ENCODE measurements at regions not wholly inside any gene's neighbourhood (a gene's known extent, or its start where the extent isn't known, plus 50 kb on each side); places are given as distances from the start of the nearest gene placed in this dataset.

DNA sequence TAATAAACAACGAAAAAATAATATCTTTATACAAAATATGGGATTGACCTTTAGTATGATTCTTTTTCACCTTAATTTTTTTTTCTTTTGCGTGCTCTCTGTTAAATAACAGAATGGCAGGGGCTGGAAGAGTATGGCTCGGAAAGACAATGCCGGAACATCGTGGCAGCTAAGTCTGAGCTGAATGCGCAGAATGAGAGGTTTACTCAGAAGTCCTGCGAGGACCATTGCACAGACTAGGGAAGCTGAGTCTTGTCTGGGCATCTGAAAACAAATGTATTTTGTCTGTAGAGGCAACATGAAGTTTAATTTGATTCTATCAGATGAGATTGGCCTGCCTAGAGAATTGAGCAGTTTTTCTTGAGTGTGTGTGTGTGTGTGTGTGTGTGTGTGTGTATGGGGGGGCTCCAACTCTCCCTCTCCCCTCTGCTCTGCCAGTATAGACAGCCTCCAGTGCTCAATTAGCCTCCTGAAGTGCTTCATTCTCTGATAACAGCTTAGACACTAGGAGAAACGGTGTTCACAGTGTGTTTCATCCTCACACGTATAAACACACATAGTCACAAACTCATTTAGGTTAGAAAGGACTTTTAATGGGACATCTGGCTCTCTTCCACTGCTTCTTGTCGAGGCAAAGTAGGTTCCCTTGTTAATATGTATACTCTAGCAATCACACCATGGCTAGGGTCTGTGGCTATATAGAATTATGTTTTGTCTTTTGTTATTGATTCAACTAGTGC lies 244.3 kb upstream of the SORL1-AS1 start:
- ATAC-seq = no peak
- intact Hi-C loops (cut with micrococcal nuclease; ENCODE audit: unreplicated experiment) = no loop called here

More for the DNA sequence above, 244.3 kb upstream of the SORL1-AS1 start:
- FAIRE-seq (no peak), DNase-seq (ENCODE audit: low spot score) (no peak)
- POLR2A ChIA-PET = no interaction called here
- H3K27me3 ChIP-seq (ENCODE audit: control insufficient read depth in 1 of 2, insufficient read depth in 2 of 2, low read length in 2 of 2) = peaks cover 0 to 11% of the 10 kb centered on the region in 2 experiments; a peak in 1 of 5 replicates
- in situ Hi-C loops (cut with HindIII; ENCODE audit: extremely low pct_ligation_motif_present, low pct_unique_long_range_greater_than_20kb) = no loop called here
- WGBS (ENCODE audit: low lambda C conversion rate) = 63% methylated on average over 10 of the region's 10 CpGs
- H3K4me1 ChIP-seq (ENCODE audit: insufficient read depth, low read length) = peaks cover 8% of the 10 kb centered on the region
- BruUV-seq (replicated peaks) = no TSS peak
- H3K27ac ChIP-seq (ENCODE audit: extremely low read length, insufficient read depth, low read length) = no peak overlapping the region
- CTCF ChIA-PET (ENCODE audit: low intra/inter-chr PET ratio, low total read pairs) = no interaction called here
- no peak overlapping the region for H2AFZ ChIP-seq (ENCODE audit: low read length)
- no peaks in the 10 kb centered on the region for H4K20me1 ChIP-seq (ENCODE audit: insufficient read depth, low read length)
- no peak overlapping the region for H3K4me3 ChIP-seq (replicated peaks in 1 of 3; ENCODE audit: insufficient read depth in 1 of 3, low read depth in 2 of 3, low read length in 3 of 3)
- no peaks in the 10 kb centered on the region for H3K9me3 ChIP-seq (ENCODE audit: low read length)
- TF ChIP-seq ZNF660 (CRISPR knock-in tag; IDR thresholded peaks at IDR 0.05; ENCODE audit: borderline replicate concordance, low read depth) (no peak), IRX3 (CRISPR knock-in tag; IDR thresholded peaks at IDR 0.05; ENCODE audit: borderline replicate concordance, low read depth) (no peak), ZC3H13 (CRISPR knock-in tag; IDR thresholded peaks at IDR 0.05) (no peak), SKI (IDR thresholded peaks at IDR 0.05; ENCODE audit: partially characterized antibody) (no peak), TCF7L2 (IDR thresholded peaks at IDR 0.05; ENCODE audit: low read depth, low read length) (no peak), ZNF44 (CRISPR knock-in tag; IDR thresholded peaks at IDR 0.05) (no peak), ZNF230 (CRISPR knock-in tag; IDR thresholded peaks at IDR 0.05) (no peak), MTA1 (CRISPR knock-in tag; IDR thresholded peaks at IDR 0.05; ENCODE audit: borderline replicate concordance) (no peak)
- TF ChIP-seq, protein P1, sequence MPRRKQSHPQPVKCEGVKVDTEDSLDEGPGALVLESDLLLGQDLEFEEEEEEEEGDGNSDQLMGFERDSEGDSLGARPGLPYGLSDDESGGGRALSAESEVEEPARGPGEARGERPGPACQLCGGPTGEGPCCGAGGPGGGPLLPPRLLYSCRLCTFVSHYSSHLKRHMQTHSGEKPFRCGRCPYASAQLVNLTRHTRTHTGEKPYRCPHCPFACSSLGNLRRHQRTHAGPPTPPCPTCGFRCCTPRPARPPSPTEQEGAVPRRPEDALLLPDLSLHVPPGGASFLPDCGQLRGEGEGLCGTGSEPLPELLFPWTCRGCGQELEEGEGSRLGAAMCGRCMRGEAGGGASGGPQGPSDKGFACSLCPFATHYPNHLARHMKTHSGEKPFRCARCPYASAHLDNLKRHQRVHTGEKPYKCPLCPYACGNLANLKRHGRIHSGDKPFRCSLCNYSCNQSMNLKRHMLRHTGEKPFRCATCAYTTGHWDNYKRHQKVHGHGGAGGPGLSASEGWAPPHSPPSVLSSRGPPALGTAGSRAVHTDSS (CRISPR knock-in tag; conservative IDR thresholded peaks at IDR 0.05) = no peak
- H3K36me3 ChIP-seq (replicated peaks in 1 of 2; ENCODE audit: control insufficient read depth in 1 of 2, insufficient read depth in 2 of 2, low read length in 2 of 2) = no peaks in the 10 kb centered on the region
- no peak overlapping the region for H3K9ac ChIP-seq (ENCODE audit: insufficient read depth, low read depth, low read length)
- H3K4me2 ChIP-seq (ENCODE audit: low read depth, low read length) = no peak overlapping the region
- no peaks in the 10 kb centered on the region for H3K79me2 ChIP-seq (ENCODE audit: insufficient read depth, low read length)

Data from HepG2 (cell line).